ENCODE measurements at regions not wholly inside any gene's neighbourhood (a gene's known extent, or its start where the extent isn't known, plus 50 kb on each side); places are given as distances from the start of the nearest gene placed in this dataset.

DNA sequence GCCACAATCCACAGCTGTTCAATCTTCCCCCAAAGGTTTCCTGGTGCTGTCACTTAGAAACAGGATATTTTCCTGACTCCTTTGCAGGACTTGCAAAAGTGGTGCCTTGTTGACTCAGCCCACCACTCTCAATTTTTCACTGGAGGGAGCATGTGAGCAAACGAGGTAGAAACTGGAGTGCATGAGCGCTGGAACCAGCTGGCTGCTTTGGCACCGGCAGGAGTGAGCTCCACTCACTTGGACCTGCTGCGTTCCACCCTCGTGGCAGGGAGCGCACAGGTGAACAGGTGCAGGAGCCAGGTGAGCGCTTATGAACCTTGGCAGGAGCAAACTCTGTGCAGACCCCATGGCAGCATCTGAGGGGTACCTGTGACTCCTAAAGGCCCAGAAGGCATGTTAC, 364.1 kb upstream of the RORB start:
- no peak for DNase-seq (ENCODE audit: extremely low spot score)
- H3K9me3 ChIP-seq = no peaks in the 10 kb centered on the region
- TF ChIP-seq POLR2AphosphoS5 (IDR thresholded peaks at IDR 0.05) (no peak), EP300 (IDR thresholded peaks at IDR 0.05) (no peak), POLR2A (IDR thresholded peaks at IDR 0.05; ENCODE audit: low read depth) (no peak)
- TF ChIP-seq, protein P1, sequence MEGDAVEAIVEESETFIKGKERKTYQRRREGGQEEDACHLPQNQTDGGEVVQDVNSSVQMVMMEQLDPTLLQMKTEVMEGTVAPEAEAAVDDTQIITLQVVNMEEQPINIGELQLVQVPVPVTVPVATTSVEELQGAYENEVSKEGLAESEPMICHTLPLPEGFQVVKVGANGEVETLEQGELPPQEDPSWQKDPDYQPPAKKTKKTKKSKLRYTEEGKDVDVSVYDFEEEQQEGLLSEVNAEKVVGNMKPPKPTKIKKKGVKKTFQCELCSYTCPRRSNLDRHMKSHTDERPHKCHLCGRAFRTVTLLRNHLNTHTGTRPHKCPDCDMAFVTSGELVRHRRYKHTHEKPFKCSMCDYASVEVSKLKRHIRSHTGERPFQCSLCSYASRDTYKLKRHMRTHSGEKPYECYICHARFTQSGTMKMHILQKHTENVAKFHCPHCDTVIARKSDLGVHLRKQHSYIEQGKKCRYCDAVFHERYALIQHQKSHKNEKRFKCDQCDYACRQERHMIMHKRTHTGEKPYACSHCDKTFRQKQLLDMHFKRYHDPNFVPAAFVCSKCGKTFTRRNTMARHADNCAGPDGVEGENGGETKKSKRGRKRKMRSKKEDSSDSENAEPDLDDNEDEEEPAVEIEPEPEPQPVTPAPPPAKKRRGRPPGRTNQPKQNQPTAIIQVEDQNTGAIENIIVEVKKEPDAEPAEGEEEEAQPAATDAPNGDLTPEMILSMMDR (IDR thresholded peaks at IDR 0.05) = no peak
- 87% methylated on average over 7 of the region's 7 CpGs for WGBS
- intact Hi-C loops (cut with DNase I) = no loop called here
- H3K4me3 ChIP-seq = no peak overlapping the region
- H3K36me3 ChIP-seq = no peaks in the 10 kb centered on the region
- no peak overlapping the region for H3K27ac ChIP-seq (replicated peaks in 1 of 4)
- no peaks in the 10 kb centered on the region for H3K27me3 ChIP-seq
- H3K4me1 ChIP-seq = no peaks in the 10 kb centered on the region

DNA sequence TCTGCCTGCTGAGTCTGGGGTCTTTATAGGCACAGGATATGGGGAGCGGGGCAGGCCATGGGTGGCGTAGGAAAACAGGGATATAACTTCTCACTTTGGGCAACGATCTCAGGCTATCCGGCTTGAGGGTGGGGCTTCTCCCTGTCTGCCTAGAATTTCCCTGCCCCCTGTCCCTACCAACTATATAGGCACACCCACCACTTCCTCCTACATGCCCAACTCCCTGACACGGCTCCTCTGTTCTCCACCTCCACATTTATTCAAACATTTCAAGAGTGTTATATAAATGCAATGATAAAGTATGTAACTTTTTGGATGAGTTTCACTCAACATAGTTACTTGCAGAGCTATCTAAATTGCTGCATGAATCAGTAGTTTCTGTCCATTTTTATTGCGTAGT, 363.2 kb upstream of the RORB start:
- 85% methylated on average over 6 of the region's 6 CpGs for WGBS
- Histone ChIP-seq H3K4me3 (no peak overlapping the region), H3K9me3 (no peaks in the 10 kb centered on the region), H3K27ac (replicated peaks in 1 of 4) (no peak overlapping the region), H3K4me1 (no peaks in the 10 kb centered on the region), H3K36me3 (no peaks in the 10 kb centered on the region), H3K27me3 (no peaks in the 10 kb centered on the region)
- intact Hi-C loops (cut with DNase I) = no loop called here
- no peak for TF ChIP-seq POLR2A (IDR thresholded peaks at IDR 0.05; ENCODE audit: low read depth)
- no peak for TF ChIP-seq EP300 (IDR thresholded peaks at IDR 0.05)
- TF ChIP-seq, protein P1 (IDR thresholded peaks at IDR 0.05) = no peak
- no peak for TF ChIP-seq POLR2AphosphoS5 (IDR thresholded peaks at IDR 0.05)
- no peak for DNase-seq (ENCODE audit: extremely low spot score)

DNA sequence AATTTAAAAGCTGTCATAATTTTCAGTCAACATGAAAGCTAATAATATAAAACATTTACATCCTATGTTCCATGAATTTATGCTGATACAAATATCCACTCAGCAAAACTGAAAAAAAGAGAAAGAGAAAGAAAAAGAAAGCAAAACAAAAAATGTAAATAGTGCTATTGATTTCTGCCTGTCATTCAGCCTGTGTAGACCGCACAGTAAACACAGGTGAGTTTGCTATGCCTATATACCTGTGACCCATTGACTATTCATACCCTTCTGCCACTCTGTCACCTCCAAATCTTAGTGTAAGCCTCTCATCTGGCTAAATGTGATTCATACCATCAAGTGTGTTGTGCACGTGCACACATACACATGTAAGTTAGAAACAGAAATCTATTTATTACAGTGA, 359.0 kb upstream of the RORB start:
- Histone ChIP-seq H3K4me3 (no peak overlapping the region), H3K27me3 (no peaks in the 10 kb centered on the region), H3K4me1 (no peaks in the 10 kb centered on the region), H3K36me3 (no peaks in the 10 kb centered on the region), H3K27ac (replicated peaks in 1 of 4) (no peak overlapping the region), H3K9me3 (no peaks in the 10 kb centered on the region)
- WGBS = 81% methylated on average over 2 of the region's 2 CpGs
- TF ChIP-seq, protein P1 (IDR thresholded peaks at IDR 0.05) = no peak
- TF ChIP-seq EP300 (IDR thresholded peaks at IDR 0.05) (no peak), POLR2A (IDR thresholded peaks at IDR 0.05; ENCODE audit: low read depth) (no peak), POLR2AphosphoS5 (IDR thresholded peaks at IDR 0.05) (no peak)
- DNase-seq (ENCODE audit: extremely low spot score) = no peak
- intact Hi-C loops (cut with DNase I) = no loop called here

DNA sequence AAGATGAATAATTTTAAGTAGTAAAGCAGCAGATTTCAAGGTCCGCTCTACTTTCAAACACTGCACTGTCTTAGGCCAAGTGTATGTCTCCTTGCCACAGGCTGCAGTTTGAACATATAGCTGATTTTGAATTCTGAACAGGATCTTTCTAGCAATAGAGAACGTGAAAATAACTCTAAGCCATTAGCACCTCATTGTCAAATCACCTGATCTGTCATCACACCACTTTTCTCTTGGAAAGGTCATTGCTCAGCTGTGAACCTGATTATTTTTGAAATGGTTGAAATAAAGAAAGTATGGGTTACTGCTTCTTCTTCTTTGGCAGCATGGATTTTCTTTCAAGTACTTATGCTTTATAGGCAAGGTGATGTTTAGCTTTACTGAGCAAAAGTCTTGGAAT, 357.0 kb upstream of the RORB start:
- no peak overlapping the region for H3K4me3 ChIP-seq
- intact Hi-C loops (cut with DNase I) = no loop called here

DNA sequence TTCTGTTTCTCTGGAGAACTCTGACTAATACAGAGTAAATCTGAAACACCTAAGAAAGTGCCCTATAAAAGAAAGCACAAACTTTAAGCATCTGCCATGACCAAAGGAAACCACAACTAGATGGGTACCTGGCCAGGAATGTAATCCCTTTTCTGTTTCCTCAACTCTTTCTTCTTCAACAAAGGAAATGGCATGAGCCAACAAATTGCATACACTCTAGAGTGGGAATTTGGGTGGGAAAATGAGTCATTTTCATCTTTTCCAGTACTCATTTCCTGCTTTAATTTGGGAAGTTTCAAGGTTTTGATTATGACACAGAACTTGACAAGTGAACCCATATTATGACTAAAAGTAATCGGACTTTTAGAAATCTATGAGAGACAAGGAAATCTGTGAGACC, 349.2 kb upstream of the RORB start:
- intact Hi-C loops (cut with DNase I) = no loop called here
- TF ChIP-seq, protein P1 (IDR thresholded peaks at IDR 0.05) = no peak
- no peak for TF ChIP-seq POLR2AphosphoS5 (IDR thresholded peaks at IDR 0.05)
- no peak for TF ChIP-seq POLR2A (IDR thresholded peaks at IDR 0.05; ENCODE audit: low read depth)
- no peak for TF ChIP-seq EP300 (IDR thresholded peaks at IDR 0.05)
- no peaks in the 10 kb centered on the region for H3K36me3 ChIP-seq
- WGBS = 89% methylated on average over 1 of the region's 1 CpG
- H3K27me3 ChIP-seq = no peaks in the 10 kb centered on the region
- no peak overlapping the region for H3K27ac ChIP-seq (replicated peaks in 1 of 4)
- H3K4me1 ChIP-seq = no peaks in the 10 kb centered on the region
- no peaks in the 10 kb centered on the region for H3K9me3 ChIP-seq
- DNase-seq (ENCODE audit: extremely low spot score) = no peak
- no peak overlapping the region for H3K4me3 ChIP-seq

More for the DNA sequence above, 357.0 kb upstream of the RORB start:
- no peaks in the 10 kb centered on the region for H3K4me1 ChIP-seq
- H3K27ac ChIP-seq (replicated peaks in 1 of 4) = no peak overlapping the region
- TF ChIP-seq, protein P1 (IDR thresholded peaks at IDR 0.05) = no peak
- no peak for TF ChIP-seq POLR2A (IDR thresholded peaks at IDR 0.05; ENCODE audit: low read depth)
- TF ChIP-seq EP300 (IDR thresholded peaks at IDR 0.05) = no peak
- TF ChIP-seq POLR2AphosphoS5 (IDR thresholded peaks at IDR 0.05) = no peak
- no peaks in the 10 kb centered on the region for H3K27me3 ChIP-seq
- no peaks in the 10 kb centered on the region for H3K9me3 ChIP-seq
- no peaks in the 10 kb centered on the region for H3K36me3 ChIP-seq
- 55% methylated on average over 2 of the region's 2 CpGs for WGBS
- DNase-seq (ENCODE audit: extremely low spot score) = no peak

Measured in esophagus muscularis mucosa (tissue), 4 donors.